ENCODE measurements at regions not wholly inside any gene's neighbourhood (a gene's known extent, or its start where the extent isn't known, plus 50 kb on each side); places are given as distances from the start of the nearest gene placed in this dataset.
"Not testable (repeated sequence)": the region's sequence is repeated elsewhere in the genome, so short reads cannot be mapped to it uniquely, and the experiment has no call there.

GRCh38 chr3:118765636-118766305 is 268.9 kb downstream of the IGSF11 start:
- no peak for DNase-seq (ENCODE audit: low read depth)

GRCh38 chr3:118766306-118766669 is 268.4 kb downstream of the IGSF11 start:
- no peak for DNase-seq (ENCODE audit: low read depth)

GRCh38 chr3:118772036-118772435 is 262.6 kb downstream of the IGSF11 start:
- DNase-seq (ENCODE audit: low read depth): no peak

- DNase-seq (ENCODE audit: low read depth): no peak
Measured at GRCh38 chr3:118772547-118773011, 262.1 kb downstream of the IGSF11 start.

GRCh38 chr3:118775021-118775420 is 259.6 kb downstream of the IGSF11 start:
- DNase-seq (ENCODE audit: low read depth): no peak

- no peak for DNase-seq (ENCODE audit: low read depth)
Measured at GRCh38 chr3:118778201-118778600, 256.4 kb downstream of the IGSF11 start.

GRCh38 chr3:118781232-118781631 is 253.4 kb downstream of the IGSF11 start:
- DNase-seq (ENCODE audit: low read depth): no peak

GRCh38 chr3:118781839-118782238 is 252.8 kb downstream of the IGSF11 start:
- DNase-seq (ENCODE audit: low read depth): no peak

GRCh38 chr3:118782755-118783202 is 251.9 kb downstream of the IGSF11 start:
- DNase-seq (ENCODE audit: low read depth): no peak

GRCh38 chr3:118785415-118785814 is 249.2 kb downstream of the IGSF11 start:
- DNase-seq (ENCODE audit: low read depth): no peak

GRCh38 chr3:118791246-118791645 is 243.4 kb downstream of the IGSF11 start:
- DNase-seq (ENCODE audit: low read depth): no peak

GRCh38 chr3:118792191-118792590 is 242.5 kb downstream of the IGSF11 start:
- DNase-seq (ENCODE audit: low read depth): no peak

GRCh38 chr3:118793176-118793575 is 241.5 kb downstream of the IGSF11 start:
- no peak for DNase-seq (ENCODE audit: low read depth)

GRCh38 chr3:118799303-118799702 is 235.3 kb downstream of the IGSF11 start:
- DNase-seq (ENCODE audit: low read depth): no peak

GRCh38 chr3:118801899-118802298 is 232.7 kb downstream of the IGSF11 start:
- no peak for DNase-seq (ENCODE audit: low read depth)

- DNase-seq (ENCODE audit: low read depth): no peak
Measured at GRCh38 chr3:118802325-118803095, 232.1 kb downstream of the IGSF11 start.

- DNase-seq (ENCODE audit: low read depth): no peak
Measured at GRCh38 chr3:118803096-118803476, 231.6 kb downstream of the IGSF11 start.

GRCh38 chr3:118805007-118805406 is 229.6 kb downstream of the IGSF11 start:
- no peak for DNase-seq (ENCODE audit: low read depth)

- DNase-seq (ENCODE audit: low read depth): no peak
Measured at GRCh38 chr3:118806423-118806822, 228.2 kb downstream of the IGSF11 start.

GRCh38 chr3:118807349-118807748 is 227.3 kb downstream of the IGSF11 start:
- DNase-seq (ENCODE audit: low read depth): not testable (repeated sequence)

GRCh38 chr3:118808723-118809122 is 225.9 kb downstream of the IGSF11 start:
- no peak for DNase-seq (ENCODE audit: low read depth)

- DNase-seq (ENCODE audit: low read depth): no peak
Measured at GRCh38 chr3:118809696-118810498, 224.7 kb downstream of the IGSF11 start.
